C4-2B (cell line): ENCODE measurements at regions not wholly inside any gene's neighbourhood (a gene's known extent, or its start where the extent isn't known, plus 50 kb on each side); places are given as distances from the start of the nearest gene placed in this dataset.

Source experiments
- ZFX ChIP-seq: fragments of 450-650 bp; IDR thresholded peaks from 2 replicates; pipeline ENCODE4 v1.6.1; 2017
- TF ChIP-seq, protein P1 (sequence below): fragments of 450-650 bp; conservative IDR thresholded peaks from 2 replicates; pipeline ENCODE4 v1.5.1; 2017; ENCODE audit warnings: mild to moderate bottlenecking

DNA sequence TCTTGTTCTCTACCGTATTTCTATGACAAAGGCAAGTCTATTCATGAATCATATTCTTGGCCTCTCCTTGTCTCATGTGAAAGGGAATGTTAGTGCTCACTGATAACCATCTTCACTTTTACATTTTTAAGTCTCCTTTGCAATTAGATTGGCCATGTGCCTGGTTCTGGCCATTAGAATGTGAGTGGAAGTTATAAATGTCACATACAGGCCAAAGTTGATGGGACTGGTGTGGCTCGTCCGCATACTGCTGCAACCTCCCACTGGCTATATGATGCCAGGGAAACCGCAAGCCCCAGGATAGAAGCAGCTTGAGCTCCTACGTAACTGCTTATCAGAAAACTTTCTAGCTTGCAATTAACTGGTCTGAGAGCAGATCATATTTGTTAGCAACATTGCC is 86.1 kb downstream of the MAGEC1 start:
- TF ChIP-seq, protein P1, sequence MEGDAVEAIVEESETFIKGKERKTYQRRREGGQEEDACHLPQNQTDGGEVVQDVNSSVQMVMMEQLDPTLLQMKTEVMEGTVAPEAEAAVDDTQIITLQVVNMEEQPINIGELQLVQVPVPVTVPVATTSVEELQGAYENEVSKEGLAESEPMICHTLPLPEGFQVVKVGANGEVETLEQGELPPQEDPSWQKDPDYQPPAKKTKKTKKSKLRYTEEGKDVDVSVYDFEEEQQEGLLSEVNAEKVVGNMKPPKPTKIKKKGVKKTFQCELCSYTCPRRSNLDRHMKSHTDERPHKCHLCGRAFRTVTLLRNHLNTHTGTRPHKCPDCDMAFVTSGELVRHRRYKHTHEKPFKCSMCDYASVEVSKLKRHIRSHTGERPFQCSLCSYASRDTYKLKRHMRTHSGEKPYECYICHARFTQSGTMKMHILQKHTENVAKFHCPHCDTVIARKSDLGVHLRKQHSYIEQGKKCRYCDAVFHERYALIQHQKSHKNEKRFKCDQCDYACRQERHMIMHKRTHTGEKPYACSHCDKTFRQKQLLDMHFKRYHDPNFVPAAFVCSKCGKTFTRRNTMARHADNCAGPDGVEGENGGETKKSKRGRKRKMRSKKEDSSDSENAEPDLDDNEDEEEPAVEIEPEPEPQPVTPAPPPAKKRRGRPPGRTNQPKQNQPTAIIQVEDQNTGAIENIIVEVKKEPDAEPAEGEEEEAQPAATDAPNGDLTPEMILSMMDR = no peak
- TF ChIP-seq ZFX = no peak
